Hepatocyte (in vitro differentiated cells): ENCODE measurements at regions not wholly inside any gene's neighbourhood (a gene's known extent, or its start where the extent isn't known, plus 50 kb on each side); places are given as distances from the start of the nearest gene placed in this dataset.

Experiments
- CTCF ChIP-seq: fragments of 200-600 bp; sonication (generic); IDR thresholded peaks from 2 replicates; pipeline ENCODE4 v1.5.1; 2016; ENCODE audit warnings: antibody characterized with exemption, mild to moderate bottlenecking; ENCODE audit not compliant: poor library complexity
- EZH2phosphoT487 ChIP-seq: fragments of 200-600 bp; sonication (generic); IDR thresholded peaks from one replicate; pipeline ENCODE4 v1.6.1; 2018; ENCODE audit warnings: antibody characterized with exemption, mild to moderate bottlenecking, low read depth, moderate library complexity; ENCODE audit not compliant: unreplicated experiment, severe bottlenecking

GRCh38 chr5:155293605-155294178, 280.1 kb downstream of the KIF4B start:
- TF ChIP-seq CTCF (no peak), EZH2phosphoT487 (no peak)
